Neuronal stem cell (in vitro differentiated cells): ENCODE measurements at regions not wholly inside any gene's neighbourhood (a gene's known extent, or its start where the extent isn't known, plus 50 kb on each side); places are given as distances from the start of the nearest gene placed in this dataset.

ENCODE experiments used
- DNase-seq: peaks from one replicate; pipeline ENCODE4 v3.0.0-alpha.2; 2013; ENCODE audit warnings: low spot score
- H2AFZ ChIP-seq: one replicate; pipeline ENCODE4 v1.6.1; 2013; ENCODE audit warnings: mild to moderate bottlenecking, low read length, inconsistent platforms
- H2AK5ac ChIP-seq: 2 replicates; pipeline ENCODE4 v1.6.1; 2013; ENCODE audit warnings: low read depth, mild to moderate bottlenecking, inconsistent platforms, low read length, moderate library complexity, mixed read lengths
- H2BK120ac ChIP-seq: 2 replicates; pipeline ENCODE4 v1.6.1; 2013; ENCODE audit warnings: low read depth, mild to moderate bottlenecking, inconsistent platforms, low read length, moderate library complexity, mixed read lengths
- H2BK12ac ChIP-seq: one replicate; pipeline ENCODE4 v1.6.1; 2013; ENCODE audit warnings: low read length, inconsistent platforms
- H2BK15ac ChIP-seq: 2 replicates; pipeline ENCODE4 v1.6.1; 2013; ENCODE audit warnings: mild to moderate bottlenecking, low read length, inconsistent platforms, mixed read lengths
- H2BK5ac ChIP-seq: one replicate; pipeline ENCODE4 v1.6.1; 2013; ENCODE audit warnings: inconsistent platforms, mild to moderate bottlenecking, low read length, moderate library complexity
- H3K14ac ChIP-seq: one replicate; pipeline ENCODE4 v1.6.1; 2013; ENCODE audit warnings: low read length, inconsistent platforms
- H3K18ac ChIP-seq: 2 replicates; pipeline ENCODE4 v1.6.1; 2013; ENCODE audit warnings: low read length, inconsistent platforms
- H3K23ac ChIP-seq: 2 replicates; pipeline ENCODE4 v1.6.1; 2013; ENCODE audit warnings: low read depth, mild to moderate bottlenecking, mixed read lengths, low read length, inconsistent platforms; ENCODE audit not compliant: poor library complexity
- H3K27ac ChIP-seq: replicated peaks from 3 replicates; pipeline ENCODE4 v1.5.1; 2013; ENCODE audit warnings: low read length, inconsistent platforms
- H3K27me3 ChIP-seq, 3 experiments: 2 replicates each; pipeline ENCODE4 v1.6.1; 2013; ENCODE audit warnings: low read length in 3 of 3, mild to moderate bottlenecking in 2 of 3, inconsistent platforms in 1 of 3, low read depth in 1 of 3, mixed read lengths in 1 of 3, moderate library complexity in 1 of 3; ENCODE audit not compliant: control insufficient read depth in 3 of 3, insufficient read depth in 3 of 3
- H3K36me3 ChIP-seq, 2 donors: replicated peaks in 1 of 2; 2 replicates each; pipeline ENCODE4 v1.6.1; 2013; ENCODE audit warnings: low read length in 2 of 2; ENCODE audit not compliant: control insufficient read depth in 2 of 2, insufficient read depth in 2 of 2
- H3K4ac ChIP-seq: 2 replicates; pipeline ENCODE4 v1.6.1; 2013; ENCODE audit warnings: inconsistent platforms, mild to moderate bottlenecking, low read length, moderate library complexity
- H3K4me1 ChIP-seq, 2 donors: 1 replicate in 1 of 2; 2 replicates in 1 of 2; pipeline ENCODE4 v1.6.1; 2013; ENCODE audit warnings: low read length in 2 of 2, low read depth in 1 of 2; ENCODE audit not compliant: control insufficient read depth in 2 of 2, insufficient read depth in 1 of 2
- H3K4me2 ChIP-seq: one replicate; pipeline ENCODE4 v1.6.1; 2013; ENCODE audit warnings: mild to moderate bottlenecking, low read length, inconsistent platforms; ENCODE audit not compliant: insufficient read depth, poor library complexity, severe bottlenecking
- H3K4me3 ChIP-seq, 2 donors: 2 replicates each; pipeline ENCODE4 v1.5.1; 2013; ENCODE audit warnings: low read length in 2 of 2, mild to moderate bottlenecking in 2 of 2, inconsistent platforms in 1 of 2, moderate library complexity in 1 of 2
- H3K79me1 ChIP-seq: one replicate; pipeline ENCODE4 v1.6.1; 2013; ENCODE audit warnings: low read depth, mild to moderate bottlenecking, inconsistent platforms, low read length, moderate library complexity
- H3K9ac ChIP-seq: one replicate; pipeline ENCODE4 v1.6.1; 2013; ENCODE audit warnings: mild to moderate bottlenecking, low read depth, low read length, inconsistent platforms; ENCODE audit not compliant: poor library complexity
- H3K9me3 ChIP-seq, 2 donors: replicated peaks in 1 of 2; 2 replicates each; pipeline versions ENCODE3 to v1.6.1; 2013; ENCODE audit warnings: low read length in 2 of 2, mild to moderate bottlenecking in 2 of 2, inconsistent platforms in 1 of 2, low read depth in 1 of 2, mixed read lengths in 1 of 2, moderate library complexity in 1 of 2; ENCODE audit not compliant: control insufficient read depth in 2 of 2, insufficient read depth in 1 of 2
- H4K8ac ChIP-seq: one replicate; pipeline ENCODE4 v1.6.1; 2013; ENCODE audit warnings: low read depth, mild to moderate bottlenecking, inconsistent platforms, low read length, moderate library complexity
- H4K91ac ChIP-seq: one replicate; pipeline ENCODE4 v1.6.1; 2013; ENCODE audit warnings: low read length, low read depth, mild to moderate bottlenecking, inconsistent platforms; ENCODE audit not compliant: poor library complexity
- WGBS, 2 donors: extraction: QIAGEN DNeasy Blood & Tissue Kit; methylation state at CpG; one replicate each; pipeline ENCODE4 v1.1.7; 2013; ENCODE audit warnings: missing lambda C conversion rate in 2 of 2, mixed read lengths in 1 of 2; ENCODE audit not compliant: insufficient read length in 2 of 2, insufficient replicate concordance in 1 of 2; ENCODE audit errors: extremely low coverage in 2 of 2; 5-methylcytosine and 5-hydroxymethylcytosine counted together

DNA sequence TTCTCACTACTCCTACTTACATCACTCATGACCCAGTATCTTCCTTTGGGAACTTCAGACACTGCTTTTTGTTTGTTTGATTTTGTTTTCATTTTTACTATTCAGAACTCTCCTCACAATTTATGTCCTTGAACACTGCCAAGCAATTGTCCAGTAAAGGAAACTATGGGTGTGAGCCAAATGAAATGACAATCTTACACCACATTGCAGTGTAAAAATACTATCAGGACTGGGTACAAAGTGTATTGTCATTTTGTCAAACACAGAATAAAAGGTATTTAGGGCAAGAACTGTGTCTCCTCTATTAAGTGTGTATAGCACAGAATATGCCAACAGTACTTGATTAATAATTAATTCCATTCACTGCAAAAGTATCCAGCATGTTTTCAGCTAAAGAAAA, 199.3 kb downstream of the ALG10B start:
- no peaks in the 10 kb centered on the region for H3K27me3 ChIP-seq
- no peak overlapping the region for H3K14ac ChIP-seq
- H2AFZ ChIP-seq, result peak overlapping the region; percentile 70
- H2BK120ac ChIP-seq, result no peak overlapping the region
- no peak overlapping the region for H3K9ac ChIP-seq
- no peaks in the 10 kb centered on the region for H3K9me3 ChIP-seq
- H4K91ac ChIP-seq, result no peak overlapping the region
- H2AK5ac ChIP-seq, result no peak overlapping the region
- H3K4ac ChIP-seq, result no peak overlapping the region
- no peak overlapping the region for H3K27ac ChIP-seq
- H3K4me1 ChIP-seq, result peaks cover 0 to 8% of the 10 kb centered on the region in 2 donors
- no peak overlapping the region for H3K4me3 ChIP-seq
- no peak overlapping the region for H2BK5ac ChIP-seq
- no peak for DNase-seq
- no peak overlapping the region for H3K4me2 ChIP-seq
- H2BK15ac ChIP-seq, result no peak overlapping the region
- H3K79me1 ChIP-seq, result no peaks in the 10 kb centered on the region
- H4K8ac ChIP-seq, result no peak overlapping the region
- H3K23ac ChIP-seq, result no peak overlapping the region
- H2BK12ac ChIP-seq, result no peak overlapping the region
- no peak overlapping the region for H3K18ac ChIP-seq
- no peaks in the 10 kb centered on the region for H3K36me3 ChIP-seq

DNA sequence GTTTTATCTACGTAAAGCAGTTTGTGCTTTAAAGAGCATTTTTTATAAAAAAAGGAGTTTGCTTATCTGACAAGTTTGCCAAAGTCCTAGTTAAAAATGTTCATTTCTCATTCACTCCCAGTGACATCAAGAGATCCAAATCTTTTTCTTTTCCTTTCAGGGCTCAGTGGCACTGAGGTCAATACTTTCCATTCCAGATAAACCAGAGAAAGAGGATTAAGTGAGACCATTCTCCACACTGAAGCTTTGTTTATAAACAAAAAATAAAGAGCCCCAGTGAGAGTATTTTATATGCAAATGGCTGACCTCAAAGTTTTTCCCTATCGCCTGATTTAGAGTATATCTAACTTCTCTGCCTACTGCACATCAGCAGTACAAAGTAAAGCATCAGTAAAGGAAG, 199.8 kb downstream of the ALG10B start:
- Histone ChIP-seq H3K18ac (no peak overlapping the region), H3K4me2 (no peak overlapping the region), H3K9me3 (no peaks in the 10 kb centered on the region), H2AFZ (peak overlapping the region; percentile 70), H3K4ac (no peak overlapping the region), H2BK120ac (no peak overlapping the region), H4K91ac (no peak overlapping the region), H2BK12ac (no peak overlapping the region), H2BK15ac (no peak overlapping the region), H3K4me3 (no peak overlapping the region), H3K79me1 (no peaks in the 10 kb centered on the region), H3K4me1 (peaks cover 0 to 8% of the 10 kb centered on the region in 2 donors), H2BK5ac (no peak overlapping the region), H3K36me3 (no peaks in the 10 kb centered on the region), H2AK5ac (no peak overlapping the region), H4K8ac (no peak overlapping the region), H3K23ac (no peak overlapping the region), H3K27ac (no peak overlapping the region), H3K14ac (no peak overlapping the region), H3K27me3 (no peaks in the 10 kb centered on the region), H3K9ac (no peak overlapping the region)
- DNase-seq, result peak; percentile 64
- no CpG with 5 or more reads among the region's 2 CpGs for WGBS, 2 donors

DNA sequence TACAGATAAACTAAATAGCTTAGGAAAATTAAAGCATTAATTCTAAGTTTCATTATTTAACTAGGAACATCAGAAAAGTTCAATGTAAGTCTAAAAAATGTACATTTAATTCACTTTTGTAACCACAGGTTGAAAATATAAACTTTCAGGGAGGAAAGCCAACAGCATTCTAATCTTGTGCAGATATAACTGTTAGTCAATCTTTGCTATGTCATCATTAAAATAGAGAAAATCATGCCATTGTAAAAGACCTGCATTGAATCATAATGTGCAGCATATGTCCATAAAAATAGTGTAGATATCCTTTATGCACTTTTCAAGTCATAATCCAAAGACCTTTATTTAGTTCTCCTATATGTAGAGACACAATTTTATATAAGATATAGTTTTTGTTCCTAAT, 207.3 kb downstream of the ALG10B start:
- H2AFZ ChIP-seq, result no peak overlapping the region
- no peak overlapping the region for H4K8ac ChIP-seq
- H3K9me3 ChIP-seq, result no peaks in the 10 kb centered on the region
- H2BK15ac ChIP-seq, result no peak overlapping the region
- H3K79me1 ChIP-seq, result no peaks in the 10 kb centered on the region
- H2BK5ac ChIP-seq, result no peak overlapping the region
- no peak overlapping the region for H3K23ac ChIP-seq
- no peak overlapping the region for H2BK120ac ChIP-seq
- H3K27ac ChIP-seq, result no peak overlapping the region
- H3K27me3 ChIP-seq, result no peaks in the 10 kb centered on the region
- H3K9ac ChIP-seq, result no peak overlapping the region
- no peak overlapping the region for H3K18ac ChIP-seq
- DNase-seq, result no peak
- no peaks in the 10 kb centered on the region for H3K36me3 ChIP-seq
- no peak overlapping the region for H2BK12ac ChIP-seq
- H4K91ac ChIP-seq, result no peak overlapping the region
- no peak overlapping the region for H3K4ac ChIP-seq
- no peak overlapping the region for H3K14ac ChIP-seq
- H3K4me2 ChIP-seq, result no peak overlapping the region
- no peak overlapping the region for H3K4me3 ChIP-seq
- no peak overlapping the region for H2AK5ac ChIP-seq
- no peaks in the 10 kb centered on the region for H3K4me1 ChIP-seq

DNA sequence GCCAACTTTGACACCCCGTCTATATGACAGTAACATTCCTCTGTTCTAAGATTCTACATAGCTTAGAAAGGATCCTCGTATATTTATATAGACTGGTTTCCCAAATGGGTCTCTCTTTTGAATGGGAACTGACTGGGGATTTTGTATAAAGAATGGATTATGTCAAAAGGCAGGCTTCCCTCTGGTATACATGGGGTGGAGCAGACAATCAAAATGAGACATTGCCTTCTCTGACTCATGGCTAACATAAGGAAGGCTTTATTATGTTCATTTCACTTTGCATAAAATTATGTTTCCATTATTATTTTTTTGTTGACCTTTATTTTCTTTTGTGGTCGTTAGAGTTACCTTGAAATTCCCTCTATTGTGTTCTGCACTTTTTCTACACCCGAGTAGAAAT, 211.1 kb downstream of the ALG10B start:
- Histone ChIP-seq H2BK120ac (no peak overlapping the region), H3K36me3 (no peaks in the 10 kb centered on the region), H3K23ac (no peak overlapping the region), H2BK12ac (no peak overlapping the region), H3K9ac (no peak overlapping the region), H3K4me3 (no peak overlapping the region), H3K9me3 (no peaks in the 10 kb centered on the region), H4K91ac (no peak overlapping the region), H3K4ac (no peak overlapping the region), H3K27me3 (no peaks in the 10 kb centered on the region), H3K27ac (no peak overlapping the region), H4K8ac (no peak overlapping the region), H3K18ac (no peak overlapping the region), H2AK5ac (no peak overlapping the region), H2BK15ac (no peak overlapping the region), H3K14ac (no peak overlapping the region), H3K4me2 (no peak overlapping the region), H3K79me1 (no peaks in the 10 kb centered on the region), H2BK5ac (no peak overlapping the region), H2AFZ (no peak overlapping the region), H3K4me1 (no peaks in the 10 kb centered on the region)
- WGBS, 2 donors, result no CpG with 5 or more reads among the region's 4 CpGs
- no peak for DNase-seq
